ENCODE measurements at regions not wholly inside any gene's neighbourhood (a gene's known extent, or its start where the extent isn't known, plus 50 kb on each side); places are given as distances from the start of the nearest gene placed in this dataset.

DNA sequence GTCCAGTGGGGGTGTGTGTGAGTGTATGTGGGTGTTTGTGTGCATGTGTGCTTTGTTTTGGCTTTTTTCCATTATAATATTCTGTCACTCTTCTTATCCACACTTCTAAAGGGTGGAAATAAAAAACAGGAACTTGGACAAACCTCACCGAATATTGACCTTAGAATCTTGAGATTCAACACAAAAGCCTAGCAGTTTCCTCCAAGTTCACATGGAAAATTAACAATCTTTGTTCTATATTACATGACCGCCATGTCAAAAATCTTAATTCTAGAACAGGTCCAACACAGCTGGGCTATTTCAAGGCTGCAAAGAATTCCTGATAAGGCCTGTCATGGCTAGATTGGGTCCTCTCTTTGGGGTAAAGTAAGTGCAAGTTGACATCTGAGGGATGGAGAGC lies 169.3 kb upstream of the OSR1 start:
- no peaks in the 10 kb centered on the region for H3K27me3 ChIP-seq (replicated peaks; ENCODE audit: insufficient read depth)
- H3K27ac ChIP-seq, result no peak overlapping the region
- peaks cover 4 to 13% of the 10 kb centered on the region in 2 donors for H3K4me1 ChIP-seq (ENCODE audit: control insufficient read depth in 1 of 2, low read depth in 2 of 2)
- DNase-seq (ENCODE audit: low spot score), result no peak
- TF ChIP-seq, protein P1, sequence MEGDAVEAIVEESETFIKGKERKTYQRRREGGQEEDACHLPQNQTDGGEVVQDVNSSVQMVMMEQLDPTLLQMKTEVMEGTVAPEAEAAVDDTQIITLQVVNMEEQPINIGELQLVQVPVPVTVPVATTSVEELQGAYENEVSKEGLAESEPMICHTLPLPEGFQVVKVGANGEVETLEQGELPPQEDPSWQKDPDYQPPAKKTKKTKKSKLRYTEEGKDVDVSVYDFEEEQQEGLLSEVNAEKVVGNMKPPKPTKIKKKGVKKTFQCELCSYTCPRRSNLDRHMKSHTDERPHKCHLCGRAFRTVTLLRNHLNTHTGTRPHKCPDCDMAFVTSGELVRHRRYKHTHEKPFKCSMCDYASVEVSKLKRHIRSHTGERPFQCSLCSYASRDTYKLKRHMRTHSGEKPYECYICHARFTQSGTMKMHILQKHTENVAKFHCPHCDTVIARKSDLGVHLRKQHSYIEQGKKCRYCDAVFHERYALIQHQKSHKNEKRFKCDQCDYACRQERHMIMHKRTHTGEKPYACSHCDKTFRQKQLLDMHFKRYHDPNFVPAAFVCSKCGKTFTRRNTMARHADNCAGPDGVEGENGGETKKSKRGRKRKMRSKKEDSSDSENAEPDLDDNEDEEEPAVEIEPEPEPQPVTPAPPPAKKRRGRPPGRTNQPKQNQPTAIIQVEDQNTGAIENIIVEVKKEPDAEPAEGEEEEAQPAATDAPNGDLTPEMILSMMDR (IDR thresholded peaks at IDR 0.05), result no peak
- ATAC-seq (ENCODE audit: insufficient number of reproducible peaks, low FRiP score, low read depth), result no peak
- no peaks in the 10 kb centered on the region for H3K36me3 ChIP-seq
- H3K9me3 ChIP-seq, result no peaks in the 10 kb centered on the region
- no peak overlapping the region for H3K4me3 ChIP-seq

DNA sequence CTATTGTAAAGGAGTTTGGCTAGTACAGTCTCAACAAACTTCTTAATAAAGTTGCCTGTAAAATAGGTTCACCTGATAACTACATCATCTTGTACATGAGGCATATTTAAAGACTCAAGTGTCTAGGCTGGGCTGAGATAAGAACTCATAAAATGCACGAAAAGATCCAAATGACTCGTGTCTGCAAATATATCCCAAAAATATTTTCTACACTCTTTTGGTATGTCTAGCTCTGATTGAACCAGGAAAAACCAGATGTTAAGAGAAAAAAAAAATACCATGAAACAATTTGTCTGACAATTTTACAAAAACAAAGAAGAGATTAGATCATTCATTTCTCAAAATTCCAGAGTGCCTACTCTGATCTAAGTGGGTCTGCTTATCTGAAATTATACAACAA lies 166.9 kb upstream of the OSR1 start:
- H3K27me3 ChIP-seq (replicated peaks; ENCODE audit: insufficient read depth), result no peaks in the 10 kb centered on the region
- no peak for DNase-seq (ENCODE audit: low spot score)
- TF ChIP-seq, protein P1 (IDR thresholded peaks at IDR 0.05), result no peak
- H3K9me3 ChIP-seq, result no peaks in the 10 kb centered on the region
- no peaks in the 10 kb centered on the region for H3K36me3 ChIP-seq
- no peak for ATAC-seq (ENCODE audit: insufficient number of reproducible peaks, low FRiP score, low read depth)
- no peak overlapping the region for H3K27ac ChIP-seq
- H3K4me1 ChIP-seq (ENCODE audit: control insufficient read depth in 1 of 2, low read depth in 2 of 2), result peaks cover 4 to 13% of the 10 kb centered on the region in 2 donors
- H3K4me3 ChIP-seq, result no peak overlapping the region

DNA sequence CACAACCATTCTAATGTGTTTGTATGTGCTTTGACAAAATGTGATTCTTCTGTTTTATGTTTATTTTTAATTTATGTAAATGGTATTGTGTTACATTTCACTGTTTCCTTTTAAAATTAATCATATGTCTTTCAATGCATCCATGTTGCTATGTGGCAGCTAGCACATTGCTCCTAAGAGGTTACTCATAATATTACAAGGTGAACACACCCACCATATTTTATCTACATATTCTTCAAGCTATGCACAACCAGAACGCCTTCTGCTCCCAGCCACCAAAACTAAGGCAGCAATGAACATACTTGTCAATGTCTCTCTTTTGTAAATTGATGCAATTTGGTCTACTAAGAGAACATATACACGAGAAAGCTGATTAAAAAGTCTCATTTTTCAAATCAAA lies 160.6 kb upstream of the OSR1 start:
- H3K9me3 ChIP-seq, result no peaks in the 10 kb centered on the region
- ATAC-seq (ENCODE audit: insufficient number of reproducible peaks, low FRiP score, low read depth) (no peak), DNase-seq (ENCODE audit: low spot score) (no peak)
- H3K4me3 ChIP-seq, result no peak overlapping the region
- no peaks in the 10 kb centered on the region for H3K4me1 ChIP-seq (ENCODE audit: control insufficient read depth in 1 of 2, low read depth in 2 of 2)
- H3K27me3 ChIP-seq (replicated peaks; ENCODE audit: insufficient read depth), result no peaks in the 10 kb centered on the region
- H3K36me3 ChIP-seq, result no peaks in the 10 kb centered on the region
- TF ChIP-seq, protein P1 (IDR thresholded peaks at IDR 0.05), result no peak
- no peak overlapping the region for H3K27ac ChIP-seq

DNA sequence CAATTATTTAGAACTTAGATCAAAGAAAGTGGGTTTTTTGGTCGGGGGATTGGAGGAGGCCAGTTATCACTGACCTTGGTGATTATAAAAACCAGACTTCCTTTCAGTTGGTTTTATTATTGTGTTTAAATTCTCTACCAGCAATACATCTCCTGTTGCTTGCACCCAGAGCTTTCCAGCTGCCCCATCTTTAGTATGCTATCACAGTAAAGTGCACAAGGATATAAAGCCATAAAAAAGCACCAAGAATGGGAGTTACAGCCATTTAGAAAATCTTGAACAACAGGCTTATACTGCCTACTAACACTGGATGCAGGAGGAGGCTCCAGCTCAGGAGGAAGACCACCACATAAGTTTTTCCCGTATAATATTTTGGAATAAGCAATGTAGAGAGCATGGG lies 148.7 kb upstream of the OSR1 start:
- Histone ChIP-seq H3K36me3 (no peaks in the 10 kb centered on the region), H3K27me3 (replicated peaks; ENCODE audit: insufficient read depth) (no peaks in the 10 kb centered on the region), H3K27ac (no peak overlapping the region), H3K4me3 (no peak overlapping the region), H3K4me1 (ENCODE audit: control insufficient read depth in 1 of 2, low read depth in 2 of 2) (peaks cover 0 to 5% of the 10 kb centered on the region in 2 donors), H3K9me3 (no peaks in the 10 kb centered on the region)
- DNase-seq (ENCODE audit: low spot score), result no peak
- ATAC-seq (ENCODE audit: insufficient number of reproducible peaks, low FRiP score, low read depth), result no peak
- TF ChIP-seq, protein P1 (IDR thresholded peaks at IDR 0.05), result no peak

DNA sequence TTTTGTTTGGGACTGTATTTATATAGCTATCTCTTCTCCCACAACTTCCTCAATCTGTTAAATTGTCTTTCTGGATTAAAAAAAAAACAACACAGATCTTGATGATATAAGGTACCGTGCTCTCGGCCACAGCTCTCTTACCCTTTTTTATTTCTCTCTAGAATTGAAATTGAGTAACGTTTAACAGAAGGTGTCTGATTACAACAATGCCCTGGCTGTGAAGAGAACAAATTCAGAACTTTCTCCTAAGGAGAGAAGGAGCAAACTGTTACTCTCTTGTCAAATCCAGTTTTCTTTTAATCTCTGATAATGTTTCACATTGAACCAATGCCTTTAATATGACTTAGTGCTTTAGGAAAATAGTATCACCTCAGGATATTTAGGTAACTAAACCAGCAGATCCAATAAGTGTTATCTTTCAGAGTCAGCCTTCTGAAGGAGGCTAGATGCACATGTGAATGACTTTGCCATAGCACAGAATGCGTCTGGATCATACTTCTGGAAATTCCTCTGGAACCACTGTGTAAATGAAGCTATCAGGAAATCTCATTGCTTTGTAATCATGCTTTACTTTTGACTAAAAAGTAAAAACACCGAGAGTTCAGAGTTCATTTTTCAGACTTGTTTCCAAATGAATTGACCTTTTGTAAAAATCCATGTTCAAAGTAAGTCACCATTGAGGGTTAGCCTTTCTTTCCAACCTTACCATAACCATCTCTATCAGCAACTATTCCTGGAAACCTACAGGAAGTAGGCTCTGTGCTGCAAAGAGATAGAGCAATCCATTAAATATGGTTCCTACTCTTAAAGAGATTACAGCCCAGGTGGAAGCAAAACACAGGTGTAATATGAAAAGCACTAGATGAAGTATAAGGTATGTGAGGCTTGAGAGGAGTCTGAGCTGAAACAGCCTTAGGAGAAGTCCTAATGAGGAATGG lies 147.0 kb upstream of the OSR1 start:
- TF ChIP-seq, protein P1 (IDR thresholded peaks at IDR 0.05), result no peak
- DNase-seq (ENCODE audit: low spot score) (no peak), ATAC-seq (ENCODE audit: insufficient number of reproducible peaks, low FRiP score, low read depth) (no peak)
- Histone ChIP-seq H3K9me3 (no peaks in the 10 kb centered on the region), H3K36me3 (no peaks in the 10 kb centered on the region), H3K4me1 (ENCODE audit: control insufficient read depth in 1 of 2, low read depth in 2 of 2) (peaks cover 0 to 5% of the 10 kb centered on the region in 2 donors), H3K4me3 (no peak overlapping the region), H3K27ac (no peak overlapping the region), H3K27me3 (replicated peaks; ENCODE audit: insufficient read depth) (no peaks in the 10 kb centered on the region)

All from thoracic aorta (tissue), 2 donors.